Ishikawa (cell line): ENCODE measurements at regions not wholly inside any gene's neighbourhood (a gene's known extent, or its start where the extent isn't known, plus 50 kb on each side); places are given as distances from the start of the nearest gene placed in this dataset.

Source experiments
- CEBPB ChIP-seq: IDR thresholded peaks from 2 replicates; pipeline ENCODE4 v1.6.1; 2012
- CREB1 ChIP-seq: IDR thresholded peaks from 2 replicates; pipeline ENCODE4 v1.6.1; 2012; ENCODE audit warnings: low read depth
- EGR1 ChIP-seq: IDR thresholded peaks from 2 replicates; pipeline ENCODE4 v1.6.1; 2012
- EP300 ChIP-seq: IDR thresholded peaks from 2 replicates; pipeline ENCODE4 v1.6.1; 2012; ENCODE audit warnings: borderline replicate concordance
- FOXM1 ChIP-seq: IDR thresholded peaks from 2 replicates; pipeline ENCODE4 v1.6.1; 2012; ENCODE audit warnings: low read depth, borderline replicate concordance
- MAX ChIP-seq: IDR thresholded peaks from 2 replicates; pipeline ENCODE4 v1.6.1; 2012
- NFIC ChIP-seq: IDR thresholded peaks from 2 replicates; pipeline ENCODE4 v1.6.1; 2012
- RAD21 ChIP-seq: IDR thresholded peaks from 2 replicates; pipeline ENCODE4 v1.6.1; 2012; ENCODE audit warnings: low read depth
- REST ChIP-seq: IDR thresholded peaks from 2 replicates; pipeline ENCODE4 v1.6.1; 2012; ENCODE audit warnings: low read depth, mild to moderate bottlenecking
- TAF1 ChIP-seq: IDR thresholded peaks from 2 replicates; pipeline ENCODE4 v1.6.1; 2012; ENCODE audit warnings: low read depth, mild to moderate bottlenecking
- TCF12 ChIP-seq: IDR thresholded peaks from 2 replicates; pipeline ENCODE4 v1.6.1; 2012; ENCODE audit warnings: low read depth
- TEAD4 ChIP-seq: IDR thresholded peaks from 2 replicates; pipeline ENCODE4 v1.6.1; 2012
- USF1 ChIP-seq: IDR thresholded peaks from 2 replicates; pipeline ENCODE4 v1.6.1; 2012
- YY1 ChIP-seq: IDR thresholded peaks from 2 replicates; pipeline ENCODE4 v1.6.1; 2012; ENCODE audit warnings: low read depth
- ZBTB7A ChIP-seq: IDR thresholded peaks from 2 replicates; pipeline ENCODE4 v1.6.1; 2012; ENCODE audit warnings: low read depth

DNA sequence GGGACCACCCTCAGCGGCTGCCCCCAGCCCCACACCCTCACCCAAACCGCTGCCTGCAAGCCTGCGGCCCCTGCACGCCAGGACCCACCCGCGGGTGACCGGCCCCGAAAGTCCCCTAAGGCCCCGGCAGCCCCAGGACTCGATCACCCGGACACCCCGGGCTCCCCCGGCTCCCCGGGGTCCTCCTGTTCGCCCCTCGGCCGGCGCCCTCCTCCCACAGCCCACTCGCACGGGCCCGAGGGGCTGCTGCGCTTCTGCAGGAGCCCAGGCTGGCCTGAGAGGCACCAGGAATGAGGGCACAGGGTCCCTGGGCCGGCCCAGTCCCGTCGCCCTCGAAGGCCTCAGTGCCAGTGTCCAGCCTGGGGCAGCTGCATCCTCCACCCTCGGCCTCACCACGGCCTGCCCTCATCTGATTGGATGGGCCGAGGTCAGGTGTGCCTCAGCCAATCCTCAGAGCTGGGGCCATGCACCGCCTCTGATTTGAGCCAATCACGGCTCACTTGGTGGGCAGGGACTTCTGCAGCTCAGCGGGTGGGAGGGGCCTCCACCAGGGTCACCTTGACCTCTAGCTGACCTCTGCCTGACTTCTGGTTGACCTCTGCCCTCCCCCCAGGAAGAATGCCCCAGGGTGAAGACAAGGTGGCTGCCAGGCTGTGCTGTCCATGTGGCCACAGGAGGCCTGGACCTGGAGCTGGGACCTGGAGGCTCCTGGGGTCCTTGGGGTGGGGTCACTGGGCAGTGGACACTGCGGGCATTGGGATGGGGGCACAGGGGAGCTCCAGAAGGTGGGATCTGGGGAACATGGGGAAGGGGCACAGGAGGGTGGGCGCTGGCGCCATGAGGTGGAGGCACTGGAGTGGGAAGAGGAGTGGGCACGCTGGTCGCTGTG, 97.6 kb upstream of the NKX1-1 start:
- TF ChIP-seq USF1 (peak; percentile 49; the same call in 1 of the 2 replicates), FOXM1 (no peak)

DNA sequence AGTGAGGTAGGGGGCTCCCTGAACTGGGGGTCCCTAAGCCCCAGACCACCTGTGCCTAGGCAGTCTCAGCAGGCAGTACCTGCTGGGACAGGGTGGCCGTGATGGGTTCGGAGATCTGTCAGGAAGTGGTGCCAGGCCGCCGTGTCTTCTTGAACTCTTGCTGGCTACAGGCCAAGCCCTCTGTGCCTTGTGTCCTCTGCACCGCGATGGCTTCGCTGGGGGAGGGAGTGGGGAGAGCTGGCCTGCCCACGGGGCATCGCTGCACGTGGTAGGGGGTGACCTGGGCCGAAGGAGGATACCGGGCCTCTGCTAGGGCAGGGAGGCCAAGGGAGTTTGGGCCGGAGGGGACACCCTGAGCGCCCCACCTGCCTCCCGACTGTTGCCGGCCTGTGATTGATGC, 96.7 kb upstream of the NKX1-1 start:
- no peak for TF ChIP-seq ZBTB7A
- no peak for TF ChIP-seq MAX
- no peak for TF ChIP-seq FOXM1
- TF ChIP-seq RAD21 = no peak
- no peak for TF ChIP-seq CEBPB
- no peak for TF ChIP-seq EGR1
- TF ChIP-seq USF1 = no peak
- no peak for TF ChIP-seq TCF12
- TF ChIP-seq CREB1 = no peak
- no peak for TF ChIP-seq EP300
- no peak for TF ChIP-seq TEAD4
- TF ChIP-seq YY1 = no peak
- no peak for TF ChIP-seq REST
- no peak for TF ChIP-seq TAF1
- TF ChIP-seq NFIC = no peak

DNA sequence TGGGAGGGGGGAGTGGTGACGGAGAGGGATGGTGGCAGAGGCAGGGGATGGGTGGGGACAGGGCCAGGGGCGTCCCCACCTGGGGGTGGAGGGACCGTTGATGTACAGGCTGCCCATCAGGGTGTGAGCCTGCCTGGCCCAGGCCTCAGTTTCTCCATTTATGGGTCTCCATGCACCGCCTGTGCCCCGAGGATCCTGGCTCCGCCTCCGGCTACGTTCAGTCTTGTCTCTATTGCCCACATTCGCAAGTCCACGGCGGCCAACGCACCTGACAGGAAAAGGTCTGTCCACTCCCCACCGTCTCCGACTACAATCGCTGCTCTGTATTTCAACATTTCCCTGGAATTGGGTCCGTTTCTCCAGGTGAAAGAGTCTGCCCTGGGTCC, 96.3 kb upstream of the NKX1-1 start:
- TF ChIP-seq RAD21 (no peak), EGR1 (no peak), EP300 (no peak), MAX (no peak), TAF1 (no peak), ZBTB7A (no peak), REST (no peak), YY1 (no peak), FOXM1 (no peak), TEAD4 (no peak), CREB1 (no peak), CEBPB (no peak), TCF12 (no peak), NFIC (no peak), USF1 (no peak)

GRCh38 chr4:1501754-1502500, 95.7 kb upstream of the NKX1-1 start:
- TF ChIP-seq EGR1 = no peak
- no peak for TF ChIP-seq ZBTB7A

- no peak for TF ChIP-seq USF1
- no peak for TF ChIP-seq RAD21
- no peak for TF ChIP-seq TCF12
- no peak for TF ChIP-seq ZBTB7A
- TF ChIP-seq TEAD4 = no peak
Measured at GRCh38 chr4:1500966-1501753, 94.9 kb upstream of the NKX1-1 start.
